IMR-90 (cell line): ENCODE measurements at regions not wholly inside any gene's neighbourhood (a gene's known extent, or its start where the extent isn't known, plus 50 kb on each side); places are given as distances from the start of the nearest gene placed in this dataset.

Experiments
- ATAC-seq: fragments of 200-7000 bp; cut with Tn5 transposase; 2 replicates; pipeline ENCODE4 v1.9.1; 2020; ENCODE audit warnings: low read depth, mild to moderate bottlenecking, moderate library complexity
- BruUV-seq: library from RNA; stranded (reverse); fragments of 400-500 nt; replicated peaks from 2 replicates; lab custom pipeline; 2021; lab: Mats Ljungman, UMichigan
- CTCF ChIA-PET: fragments of 300-600 bp; formaldehyde crosslinking; extraction: SDS; loops from one replicate; lab custom pipeline; 2021; ENCODE audit warnings: antibody characterized with exemption; lab: Yijun Ruan, JAX
- POLR2A ChIA-PET: fragments of 300-600 bp; sonication (Branson Sonifier 250); formaldehyde crosslinking; loops from one replicate; lab custom pipeline; 2022; ENCODE audit warnings: antibody characterized with exemption; ENCODE audit not compliant: unreplicated experiment; lab: Charles Lee
- DNase-seq: peaks from one replicate; pipeline ENCODE4 v3.0.0; 2013
- H2AFZ ChIP-seq: replicated peaks from 2 replicates; pipeline ENCODE3; 2013; ENCODE audit warnings: low read length, mild to moderate bottlenecking; ENCODE audit not compliant: poor library complexity
- H2AK5ac ChIP-seq: 2 replicates; pipeline ENCODE4 v1.6.1; 2013; ENCODE audit warnings: low read depth, low read length, inconsistent platforms
- H2AK9ac ChIP-seq: replicated peaks from 2 replicates; pipeline ENCODE3; 2013; ENCODE audit warnings: mild to moderate bottlenecking, low read depth, low read length, moderate library complexity; ENCODE audit not compliant: poor library complexity
- H2BK120ac ChIP-seq: 2 replicates; pipeline ENCODE4 v1.6.1; 2013; ENCODE audit warnings: low read depth, low read length, inconsistent platforms
- H2BK15ac ChIP-seq: 3 replicates; pipeline ENCODE4 v1.6.1; 2013; ENCODE audit warnings: low read depth, low read length, inconsistent platforms
- H2BK20ac ChIP-seq: 2 replicates; pipeline ENCODE4 v1.6.1; 2013; ENCODE audit warnings: low read depth, mild to moderate bottlenecking, inconsistent platforms, low read length, moderate library complexity
- H2BK5ac ChIP-seq: 2 replicates; pipeline ENCODE4 v1.6.1; 2013; ENCODE audit warnings: mild to moderate bottlenecking, low read depth, low read length, inconsistent platforms; ENCODE audit not compliant: poor library complexity, severe bottlenecking
- H3K14ac ChIP-seq: replicated peaks from 2 replicates; pipeline ENCODE4 v1.6.1; 2013; ENCODE audit warnings: low read depth, low read length, inconsistent platforms
- H3K18ac ChIP-seq: 2 replicates; pipeline ENCODE4 v1.6.1; 2013; ENCODE audit warnings: low read depth, low read length, control low read depth
- H3K23ac ChIP-seq: 2 replicates; pipeline ENCODE4 v1.6.1; 2013; ENCODE audit warnings: low read depth, low read length, inconsistent platforms
- H3K27ac ChIP-seq: 2 replicates; pipeline ENCODE4 v1.5.1; 2013; ENCODE audit warnings: mild to moderate bottlenecking, control low read depth, low read length; ENCODE audit not compliant: insufficient read depth
- H3K27me3 ChIP-seq: 2 replicates; pipeline ENCODE4 v1.6.1; 2013; ENCODE audit warnings: low read length; ENCODE audit not compliant: control insufficient read depth, insufficient read depth
- H3K36me3 ChIP-seq: 2 replicates; pipeline ENCODE4 v1.6.1; 2013; ENCODE audit warnings: low read length, mixed read lengths; ENCODE audit not compliant: control insufficient read depth, insufficient read depth
- H3K4ac ChIP-seq: 2 replicates; pipeline ENCODE4 v1.6.1; 2013; ENCODE audit warnings: low read depth, low read length, inconsistent platforms
- H3K4me1 ChIP-seq: 2 replicates; pipeline ENCODE4 v1.6.1; 2013; ENCODE audit warnings: low read length, mixed read lengths; ENCODE audit not compliant: control insufficient read depth, insufficient read depth
- H3K4me2 ChIP-seq: 2 replicates; pipeline ENCODE4 v1.6.1; 2013; ENCODE audit warnings: low read depth, mild to moderate bottlenecking, control low read depth, low read length, moderate library complexity
- H3K4me3 ChIP-seq: 2 replicates; pipeline ENCODE4 v1.5.1; 2013; ENCODE audit warnings: low read depth, mild to moderate bottlenecking, control low read depth, low read length, moderate library complexity; ENCODE audit not compliant: insufficient read depth
- H3K56ac ChIP-seq: 2 replicates; pipeline ENCODE4 v1.6.1; 2013; ENCODE audit warnings: low read length, inconsistent platforms; ENCODE audit not compliant: insufficient read depth; ENCODE audit errors: extremely low read depth
- H3K79me1 ChIP-seq, 2 experiments: 2 replicates each; pipeline ENCODE4 v1.6.1; 2013; ENCODE audit warnings: low read length in 2 of 2, inconsistent platforms in 1 of 2, low read depth in 1 of 2
- H3K9ac ChIP-seq: 2 replicates; pipeline ENCODE4 v1.6.1; 2013; ENCODE audit warnings: low read depth, low read length, control low read depth
- H3K9me1 ChIP-seq: 2 replicates; pipeline ENCODE4 v1.6.1; 2013; ENCODE audit warnings: low read length, inconsistent platforms; ENCODE audit not compliant: insufficient read depth
- H3K9me3 ChIP-seq: 2 replicates; pipeline ENCODE4 v1.6.1; 2013; ENCODE audit warnings: low read length; ENCODE audit not compliant: control insufficient read depth, insufficient read depth
- H4K20me1 ChIP-seq: 2 replicates; pipeline ENCODE4 v1.6.1; 2013; ENCODE audit warnings: low read length, inconsistent platforms; ENCODE audit not compliant: insufficient read depth
- H4K5ac ChIP-seq: 2 replicates; pipeline ENCODE4 v1.6.1; 2013; ENCODE audit warnings: mild to moderate bottlenecking, low read depth, low read length, control low read depth
- H4K8ac ChIP-seq, 2 experiments: 2 replicates each; pipeline ENCODE4 v1.6.1; 2013; ENCODE audit warnings: low read depth in 2 of 2, low read length in 2 of 2, control low read depth in 1 of 2, inconsistent platforms in 1 of 2
- H4K91ac ChIP-seq: 2 replicates; pipeline ENCODE4 v1.6.1; 2013; ENCODE audit warnings: low read depth, low read length, inconsistent platforms; ENCODE audit not compliant: insufficient read depth
- FOS ChIP-seq: fragments of 150-350 bp; IDR thresholded peaks from 2 replicates; pipeline ENCODE4 v1.6.1; 2016; ENCODE audit warnings: low read depth, low read length
- NFE2L2 ChIP-seq: fragments of 150-350 bp; IDR thresholded peaks from 2 replicates; pipeline ENCODE4 v1.6.1; 2016; ENCODE audit warnings: low read depth, mild to moderate bottlenecking, low read length
- RFX5 ChIP-seq: IDR thresholded peaks from 2 replicates; pipeline ENCODE4 v1.8.0; 2012; ENCODE audit warnings: low read depth, mild to moderate bottlenecking, low read length, moderate library complexity
- dilution Hi-C: fragments of 300-500 bp; cut with HindIII; formaldehyde crosslinking; loops from one replicate; pipeline ENCODE4 v1.14.3; 2018; ENCODE audit warnings: low sequenced_read_pairs; ENCODE audit not compliant: unreplicated experiment
- in situ Hi-C: fragments of 300-500 bp; cut with MboI; formaldehyde crosslinking; loops from 3 replicates; pipeline ENCODE4 v1.14.3; 2019; ENCODE audit warnings: low sequenced_read_pairs, inconsistent platforms, mixed read lengths
- intact Hi-C: fragments of 100-400 bp; cut with micrococcal nuclease; formaldehyde crosslinking; loops from 2 replicates; pipeline ENCODE4 v1.10.0; 2022

DNA sequence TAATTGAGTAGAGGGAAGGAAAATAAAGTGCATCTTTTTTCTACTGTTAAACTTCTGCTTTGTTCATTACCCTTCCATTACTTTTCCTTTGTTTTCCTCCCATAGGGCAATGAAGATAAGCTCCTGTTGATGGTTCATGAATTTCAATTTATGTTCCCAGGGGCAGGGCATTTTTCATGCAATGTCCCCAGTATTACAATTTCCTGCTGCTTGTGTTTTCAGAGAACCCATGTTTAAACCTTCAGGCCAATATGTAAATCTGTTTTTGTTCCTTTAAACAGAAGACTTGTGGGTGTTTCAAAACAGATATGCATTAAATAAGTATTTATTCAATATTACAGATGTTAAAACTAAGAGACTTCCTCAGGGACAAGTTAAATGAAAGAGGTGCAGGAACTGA is 834.5 kb downstream of the ZPLD1 start:
- Histone ChIP-seq H2BK5ac (no peak overlapping the region), H2BK20ac (no peak overlapping the region), H3K4me3 (no peak overlapping the region), H3K14ac (no peak overlapping the region), H3K18ac (no peak overlapping the region), H3K27me3 (no peaks in the 10 kb centered on the region), H3K27ac (no peak overlapping the region), H3K9me1 (no peaks in the 10 kb centered on the region), H3K23ac (no peak overlapping the region), H4K20me1 (no peaks in the 10 kb centered on the region), H2BK120ac (no peak overlapping the region), H2AK5ac (no peak overlapping the region), H4K8ac (no peak overlapping the region), H3K4me2 (no peak overlapping the region), H2AK9ac (no peak overlapping the region), H4K91ac (no peak overlapping the region), H2BK15ac (no peak overlapping the region), H3K56ac (no peak overlapping the region), H3K4ac (no peak overlapping the region), H3K9me3 (peaks cover 4% of the 10 kb centered on the region), H3K79me1 (no peaks in the 10 kb centered on the region), H2AFZ (no peak overlapping the region), H3K4me1 (no peaks in the 10 kb centered on the region), H4K5ac (no peak overlapping the region), H3K9ac (no peak overlapping the region), H3K36me3 (no peaks in the 10 kb centered on the region)
- CTCF ChIA-PET: no interaction called here
- POLR2A ChIA-PET: no interaction called here
- dilution Hi-C loops: no loop called here
- DNase-seq: no peak
- intact Hi-C loops: no loop called here
- BruUV-seq: no TSS peak
- no peak for TF ChIP-seq RFX5
- no peak for TF ChIP-seq NFE2L2
- TF ChIP-seq FOS: no peak
- in situ Hi-C loops: no loop called here
- no peak for ATAC-seq
